GM12892 (cell line): ENCODE measurements at regions not wholly inside any gene's neighbourhood (a gene's known extent, or its start where the extent isn't known, plus 50 kb on each side); places are given as distances from the start of the nearest gene placed in this dataset.

ENCODE experiments used
- POLR2A ChIP-seq: IDR thresholded peaks from 2 replicates; pipeline ENCODE4 v1.6.1; 2011; ENCODE audit warnings: low read depth, low read length, control low read depth
- POLR2AphosphoS5 ChIP-seq: IDR thresholded peaks from 2 replicates; pipeline ENCODE4 v1.6.1; 2011; ENCODE audit warnings: low read depth, low read length, control low read depth
- TAF1 ChIP-seq: IDR thresholded peaks from 2 replicates; pipeline ENCODE4 v1.6.1; 2011; ENCODE audit warnings: low read depth, mild to moderate bottlenecking, control low read depth, low read length, borderline replicate concordance

DNA sequence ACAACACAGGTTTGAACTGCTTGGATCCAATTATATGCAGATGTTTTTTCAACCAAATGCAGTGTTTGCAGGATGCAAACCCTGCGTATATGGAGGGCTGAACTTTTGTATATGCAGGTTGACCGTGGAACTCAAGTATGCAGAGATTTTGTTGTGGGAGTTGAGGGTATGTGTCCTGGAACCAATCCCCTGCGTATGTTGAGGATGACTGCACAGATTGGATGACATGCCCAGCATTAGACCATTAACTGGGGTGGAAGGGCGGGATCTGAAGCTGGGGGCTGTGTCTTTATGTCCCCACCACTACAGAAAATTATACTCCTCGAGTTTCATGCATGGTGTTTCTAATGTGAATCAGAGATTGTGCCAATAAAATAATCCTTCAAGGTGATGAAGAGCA, 162.2 kb upstream of the RMST start:
- no peak for TF ChIP-seq POLR2AphosphoS5
- no peak for TF ChIP-seq TAF1
- no peak for TF ChIP-seq POLR2A
